NB4 (cell line): ENCODE measurements at regions not wholly inside any gene's neighbourhood (a gene's known extent, or its start where the extent isn't known, plus 50 kb on each side); places are given as distances from the start of the nearest gene placed in this dataset.
A peak's percentile ranks its signal among the peaks of the same experiment; 100 is the strongest.

ENCODE experiments used
- CTCF ChIP-seq: IDR thresholded peaks from one replicate; pipeline ENCODE4 v1.5.1; 2012; ENCODE audit warnings: low read depth, low read length
- MYC ChIP-seq: IDR thresholded peaks from 2 replicates; pipeline ENCODE4 v1.6.1; 2011; ENCODE audit warnings: low read depth, low read length
- POLR2A ChIP-seq: IDR thresholded peaks from 2 replicates; pipeline ENCODE4 v1.6.1; 2011; ENCODE audit warnings: mild to moderate bottlenecking; ENCODE audit not compliant: insufficient read length; ENCODE audit errors: extremely low read depth

GRCh38 chr13:79258489-79258888 lies 147.6 kb downstream of the RBM26 start:
- TF ChIP-seq CTCF (no peak), POLR2A (no peak), MYC (peak; percentile 92)
